H7 (cell line): ENCODE measurements at regions not wholly inside any gene's neighbourhood (a gene's known extent, or its start where the extent isn't known, plus 50 kb on each side); places are given as distances from the start of the nearest gene placed in this dataset.

Experiments
- DNase-seq: peaks from one replicate; pipeline ENCODE4 v3.0.0; 2012
- H3K27me3 ChIP-seq: 2 replicates; pipeline ENCODE4 v1.6.0; 2011; ENCODE audit warnings: mild to moderate bottlenecking, low read length; ENCODE audit not compliant: control insufficient read depth, insufficient read depth
- H3K36me3 ChIP-seq: replicated peaks from 2 replicates; pipeline ENCODE4 v1.5.1; 2011; ENCODE audit warnings: low read length; ENCODE audit not compliant: control insufficient read depth, insufficient read depth
- H3K4me3 ChIP-seq: 2 replicates; pipeline ENCODE4 v1.5.1; 2011; ENCODE audit warnings: low read depth, mild to moderate bottlenecking, control low read depth, low read length, moderate library complexity; ENCODE audit not compliant: insufficient read depth

DNA sequence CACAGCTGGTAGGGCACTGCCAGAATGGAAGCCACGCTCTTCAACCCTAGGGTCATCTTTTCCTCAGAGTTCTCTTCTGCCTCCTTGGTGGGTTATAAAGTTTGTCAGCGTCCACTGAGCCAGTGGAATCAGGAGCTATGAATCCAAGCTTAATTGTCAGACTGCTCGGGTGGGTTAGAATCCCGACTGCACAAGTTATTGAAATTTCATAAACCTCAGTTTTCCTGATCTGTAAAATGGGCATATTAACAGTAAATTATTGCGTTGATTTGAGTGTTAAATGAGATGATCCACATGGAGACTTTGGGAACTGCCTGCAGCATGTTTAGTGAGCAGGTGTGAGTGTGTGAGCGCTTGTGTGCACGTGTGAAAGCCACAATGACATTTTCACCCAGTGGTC lies 400.5 kb upstream of the CDH11 start:
- no peaks in the 10 kb centered on the region for H3K27me3 ChIP-seq
- no peak for DNase-seq
- no peak overlapping the region for H3K4me3 ChIP-seq
- H3K36me3 ChIP-seq, result no peaks in the 10 kb centered on the region

DNA sequence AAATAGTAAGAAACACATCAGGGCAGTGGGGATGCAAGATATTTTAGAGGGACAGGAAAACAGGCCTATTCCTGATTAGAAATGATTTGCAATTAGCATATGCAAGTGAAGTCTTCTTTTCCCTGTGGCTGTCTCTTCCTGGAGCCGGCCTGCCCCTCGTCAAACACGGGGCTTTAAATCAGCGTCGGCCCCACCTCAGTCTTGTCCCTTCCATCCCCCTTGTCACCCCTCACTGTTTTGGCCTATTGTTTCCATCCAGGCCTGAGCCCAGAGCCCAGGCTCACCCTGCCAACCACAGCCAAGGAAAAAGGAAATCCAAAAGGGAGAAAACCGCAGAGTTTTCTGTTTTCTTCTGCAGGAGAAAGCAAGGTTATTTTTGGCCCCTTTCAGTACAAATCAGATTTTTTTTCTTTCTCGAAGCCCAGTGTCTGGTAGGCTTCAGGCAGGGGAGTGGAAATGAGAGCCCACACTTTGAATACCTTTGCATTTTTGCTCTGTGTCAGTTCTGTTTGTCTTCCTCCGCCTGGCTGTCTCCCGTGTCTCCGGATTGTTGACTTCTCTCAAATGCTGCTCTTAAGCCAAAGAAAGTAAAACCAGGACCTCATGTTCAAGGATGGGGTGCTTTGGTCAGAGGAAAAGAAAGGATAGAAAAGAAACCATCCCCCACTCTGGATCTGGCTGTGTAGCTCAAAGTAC lies 399.9 kb upstream of the CDH11 start:
- Histone ChIP-seq H3K4me3 (no peak overlapping the region), H3K27me3 (no peaks in the 10 kb centered on the region), H3K36me3 (no peaks in the 10 kb centered on the region)
- peak; percentile 9 for DNase-seq

DNA sequence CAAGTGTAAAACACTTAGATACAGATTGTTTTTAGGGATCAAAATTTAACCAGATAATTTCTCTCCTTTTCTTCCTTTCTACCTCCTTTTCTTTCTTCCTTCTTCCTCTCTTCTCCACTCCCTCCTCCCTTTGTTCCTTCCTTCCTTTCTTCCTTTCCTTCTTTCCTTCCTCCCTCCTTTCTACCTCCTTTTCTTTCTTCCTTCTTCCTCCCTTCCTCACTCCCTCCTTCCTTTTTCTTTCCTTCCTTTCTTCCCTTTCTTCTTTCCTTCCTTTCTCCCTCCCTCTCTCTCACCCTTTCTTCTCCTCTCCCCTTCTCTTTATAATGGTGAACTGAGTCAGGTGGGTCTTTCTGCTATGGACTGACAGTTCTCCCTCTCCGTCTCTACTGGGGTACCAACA lies 397.5 kb upstream of the CDH11 start:
- no peaks in the 10 kb centered on the region for H3K27me3 ChIP-seq
- H3K36me3 ChIP-seq, result no peaks in the 10 kb centered on the region

DNA sequence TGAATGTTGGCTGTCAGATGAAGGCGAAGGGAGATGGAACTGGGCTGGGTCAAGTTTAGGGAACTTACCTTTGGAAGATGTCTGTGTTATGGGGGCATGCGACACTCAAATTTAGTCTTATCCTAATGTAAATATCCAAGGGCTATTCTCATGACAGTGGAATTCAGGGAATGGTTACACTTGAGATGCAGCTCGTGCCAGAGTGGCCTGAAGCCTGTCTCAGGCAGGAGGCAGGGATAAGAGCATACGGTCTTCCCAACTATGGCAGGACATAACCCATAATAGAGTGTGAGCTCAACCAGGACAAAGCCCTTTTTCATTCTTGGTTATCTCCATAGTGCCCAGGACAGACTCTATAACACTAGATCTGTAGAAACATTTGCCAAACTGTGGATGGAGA lies 393.3 kb upstream of the CDH11 start:
- Histone ChIP-seq H3K4me3 (no peak overlapping the region), H3K27me3 (no peaks in the 10 kb centered on the region), H3K36me3 (no peaks in the 10 kb centered on the region)
- DNase-seq, result no peak

More for the DNA sequence above, 397.5 kb upstream of the CDH11 start:
- no peak for DNase-seq
- no peak overlapping the region for H3K4me3 ChIP-seq

DNA sequence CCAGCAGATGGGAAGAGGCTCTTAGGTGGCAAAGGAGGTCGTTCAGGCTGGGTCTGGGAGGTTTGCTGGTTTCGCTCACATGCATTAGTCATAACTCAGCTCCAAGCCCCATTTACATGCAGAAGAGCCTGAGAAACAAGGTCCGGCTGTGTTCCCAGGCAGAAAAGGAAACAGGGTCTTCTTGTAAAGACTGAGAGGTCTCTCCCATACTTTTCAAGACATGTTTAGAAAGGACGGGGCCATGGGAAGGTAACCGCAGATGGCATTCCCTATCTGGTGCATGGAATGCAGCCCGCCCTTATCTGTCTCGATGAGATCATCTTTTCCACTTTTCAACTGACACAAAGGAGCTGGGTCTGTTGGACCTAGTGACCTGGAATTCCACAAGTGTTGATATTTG lies 389.0 kb upstream of the CDH11 start:
- no peaks in the 10 kb centered on the region for H3K27me3 ChIP-seq
- DNase-seq, result no peak
- H3K36me3 ChIP-seq, result no peaks in the 10 kb centered on the region
- no peak overlapping the region for H3K4me3 ChIP-seq

DNA sequence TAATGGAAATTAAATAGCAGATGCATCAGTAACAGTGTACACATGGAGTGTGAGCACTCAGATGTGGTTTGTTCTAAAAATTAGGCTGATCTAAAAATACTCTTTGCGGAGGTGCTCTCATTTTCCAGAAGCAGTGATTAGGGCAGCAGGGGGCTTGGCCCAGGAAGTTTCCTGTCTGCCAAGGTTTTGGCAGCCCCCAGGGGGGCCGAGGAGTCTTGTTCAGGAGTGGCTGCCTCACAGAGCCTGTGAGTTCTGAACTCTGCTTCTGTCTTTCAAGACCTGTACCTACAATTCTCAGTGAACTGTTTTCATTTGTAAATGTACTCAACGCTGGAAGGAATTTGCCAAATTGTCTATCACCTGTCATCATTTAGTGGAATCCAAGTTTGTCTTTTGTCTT lies 388.4 kb upstream of the CDH11 start:
- no peak for DNase-seq
- no peaks in the 10 kb centered on the region for H3K36me3 ChIP-seq
- H3K27me3 ChIP-seq, result no peaks in the 10 kb centered on the region
- no peak overlapping the region for H3K4me3 ChIP-seq

DNA sequence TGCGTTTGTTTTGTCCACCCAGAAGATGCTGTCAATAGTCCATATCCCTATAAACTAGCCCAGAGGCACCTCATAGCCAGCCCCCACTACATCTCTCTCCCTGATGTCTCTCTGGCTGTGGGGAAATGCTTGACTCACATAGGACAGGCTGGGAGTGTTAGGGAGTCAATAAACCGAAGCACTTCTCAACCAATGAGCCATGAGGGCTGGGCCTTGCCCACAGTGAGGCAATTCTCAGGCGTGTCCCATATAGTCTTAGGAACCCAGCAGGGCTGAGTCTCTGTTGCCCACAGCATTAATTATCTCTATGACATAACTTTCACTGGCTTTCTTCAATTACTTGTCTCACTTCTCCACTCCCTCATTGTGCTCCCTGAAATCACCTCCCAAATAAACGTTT lies 387.3 kb upstream of the CDH11 start:
- Histone ChIP-seq H3K27me3 (no peaks in the 10 kb centered on the region), H3K4me3 (no peak overlapping the region), H3K36me3 (no peaks in the 10 kb centered on the region)
- DNase-seq, result no peak

DNA sequence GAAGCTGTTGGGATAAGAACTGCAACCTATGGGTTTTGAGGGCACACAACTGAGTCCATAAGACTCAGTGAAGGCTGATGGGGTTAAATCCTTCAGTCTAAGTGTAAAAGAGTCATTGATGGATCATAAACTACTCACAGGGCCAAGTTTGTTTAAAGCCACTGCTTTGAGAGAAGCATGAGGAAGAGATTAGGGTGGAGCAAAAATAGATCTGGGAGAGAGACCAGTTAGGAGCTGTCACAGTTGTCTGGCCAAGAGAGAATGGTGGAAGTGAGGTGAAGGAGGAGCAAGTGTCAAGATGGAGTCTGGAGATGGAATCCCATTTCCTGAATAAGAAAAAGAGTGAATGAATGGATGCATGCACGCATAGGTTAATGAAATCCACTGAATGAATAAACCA lies 379.1 kb upstream of the CDH11 start:
- Histone ChIP-seq H3K36me3 (no peaks in the 10 kb centered on the region), H3K27me3 (no peaks in the 10 kb centered on the region), H3K4me3 (no peak overlapping the region)
- no peak for DNase-seq

DNA sequence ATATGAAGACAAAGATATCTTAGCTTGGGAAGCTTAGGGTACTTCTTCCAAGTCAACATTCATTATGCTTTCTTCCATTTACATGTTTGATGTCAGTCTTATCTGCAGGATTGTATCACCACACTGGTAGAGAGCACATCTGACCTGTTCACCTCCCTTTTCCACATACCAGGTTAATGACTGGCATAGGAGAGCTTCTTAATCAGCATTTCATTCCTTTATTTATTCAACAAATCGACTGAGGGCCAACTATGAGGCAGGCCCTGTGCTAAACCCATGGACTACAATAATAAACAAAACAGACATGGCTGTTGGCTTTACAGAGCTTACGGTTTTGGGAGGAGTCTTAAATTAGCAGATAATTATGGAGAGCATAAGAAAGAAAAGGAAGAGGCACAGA lies 378.1 kb upstream of the CDH11 start:
- H3K36me3 ChIP-seq, result no peaks in the 10 kb centered on the region
- no peak overlapping the region for H3K4me3 ChIP-seq
- H3K27me3 ChIP-seq, result no peaks in the 10 kb centered on the region
- no peak for DNase-seq

DNA sequence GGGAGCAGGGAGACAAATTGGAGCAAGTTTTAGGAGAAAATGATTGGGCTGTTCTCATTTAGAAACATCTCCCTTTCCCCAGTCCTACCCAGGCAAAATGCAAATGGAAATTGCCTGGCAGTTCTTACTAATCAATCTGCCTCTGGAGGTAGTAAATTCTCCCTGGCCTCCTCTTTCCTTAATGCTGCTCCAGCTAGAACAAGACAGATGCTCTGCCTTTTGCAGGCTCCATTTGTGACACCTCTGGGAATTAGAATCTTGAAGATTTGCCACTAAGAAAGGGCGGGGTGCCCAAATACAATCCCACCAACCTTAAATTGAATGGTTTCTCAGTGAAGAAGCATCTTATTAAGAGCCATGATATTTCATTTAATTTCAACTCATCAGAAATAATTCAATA lies 377.7 kb upstream of the CDH11 start:
- Histone ChIP-seq H3K27me3 (no peaks in the 10 kb centered on the region), H3K36me3 (no peaks in the 10 kb centered on the region), H3K4me3 (no peak overlapping the region)
- no peak for DNase-seq

DNA sequence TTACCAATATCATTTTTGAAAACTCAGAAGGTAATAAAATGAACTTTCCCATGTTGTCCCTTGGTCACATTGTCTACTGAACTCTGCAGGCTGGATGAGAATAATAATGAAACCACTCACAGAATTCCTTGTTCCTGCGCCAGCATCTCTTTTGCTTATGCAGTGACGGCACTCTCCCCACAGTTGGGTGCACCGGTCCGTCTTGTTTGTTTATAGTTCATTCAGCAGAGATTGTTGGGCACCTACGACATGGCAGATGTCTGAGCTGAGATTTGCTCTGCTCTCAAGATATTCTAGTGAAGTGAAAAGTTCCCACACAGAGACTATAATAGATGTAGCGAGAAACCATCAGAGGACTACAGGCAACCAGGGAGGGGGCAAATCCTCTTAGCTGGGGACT lies 375.7 kb upstream of the CDH11 start:
- Histone ChIP-seq H3K36me3 (no peaks in the 10 kb centered on the region), H3K4me3 (no peak overlapping the region), H3K27me3 (no peaks in the 10 kb centered on the region)
- no peak for DNase-seq

DNA sequence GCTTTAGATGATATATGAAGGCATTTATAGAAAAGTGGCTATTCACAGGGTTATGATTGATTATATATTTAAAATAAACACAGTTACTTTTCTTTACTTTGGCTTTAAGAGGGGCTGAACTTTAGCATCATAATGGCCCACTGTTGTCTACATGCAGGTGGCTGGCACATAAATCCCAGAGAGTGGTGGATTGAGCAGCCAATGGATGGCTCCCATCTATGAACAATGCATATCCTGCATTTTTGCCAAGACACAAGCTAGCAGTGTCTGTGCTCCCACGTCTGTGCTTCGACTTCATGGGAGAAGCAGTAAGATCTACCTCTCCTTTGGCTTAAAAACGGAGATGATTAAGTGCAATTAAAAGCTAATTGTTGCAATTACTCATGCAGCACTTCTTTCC lies 373.2 kb upstream of the CDH11 start:
- no peak overlapping the region for H3K4me3 ChIP-seq
- H3K36me3 ChIP-seq, result no peaks in the 10 kb centered on the region
- DNase-seq, result no peak
- H3K27me3 ChIP-seq, result no peaks in the 10 kb centered on the region

DNA sequence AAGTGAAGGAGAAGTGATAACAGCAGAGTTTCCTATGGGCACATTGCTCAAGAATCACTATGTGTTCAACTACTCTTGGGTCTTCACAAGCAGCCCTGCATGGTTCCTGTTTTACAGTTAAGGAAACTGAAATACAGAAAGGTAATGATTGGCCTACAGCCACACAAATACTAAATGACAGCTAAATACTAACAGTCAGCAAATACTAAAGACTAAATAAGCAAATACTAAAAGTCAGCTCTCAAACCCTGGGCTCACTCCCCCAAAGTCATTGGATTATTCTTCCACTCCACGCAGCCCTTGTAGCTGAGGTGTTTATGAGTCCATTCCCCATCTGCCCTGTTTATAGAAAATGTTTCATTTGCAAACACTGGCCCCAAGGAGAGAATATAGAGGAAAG lies 372.7 kb upstream of the CDH11 start:
- Histone ChIP-seq H3K36me3 (no peaks in the 10 kb centered on the region), H3K27me3 (no peaks in the 10 kb centered on the region), H3K4me3 (no peak overlapping the region)
- DNase-seq, result no peak

DNA sequence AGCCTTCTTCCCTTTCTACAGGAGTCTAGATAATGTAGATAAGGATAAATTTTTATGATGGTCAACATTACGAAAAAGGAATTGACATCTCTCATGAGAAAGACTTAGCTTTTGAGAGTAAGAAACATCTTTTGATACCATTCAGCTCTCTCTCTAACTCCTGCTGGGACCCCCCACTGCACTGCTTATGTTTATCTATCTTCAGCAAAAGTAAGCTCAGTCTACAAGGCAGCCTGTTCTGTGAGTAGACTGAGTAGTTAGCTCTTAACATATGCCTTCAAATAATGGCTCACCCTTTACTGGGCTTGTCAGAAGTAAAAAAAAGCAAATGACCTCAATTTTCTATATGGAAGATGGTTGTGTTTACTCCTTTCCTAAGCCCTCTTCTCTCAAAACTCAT lies 372.2 kb upstream of the CDH11 start:
- DNase-seq, result peak; percentile 31
- Histone ChIP-seq H3K27me3 (no peaks in the 10 kb centered on the region), H3K4me3 (no peak overlapping the region), H3K36me3 (no peaks in the 10 kb centered on the region)

DNA sequence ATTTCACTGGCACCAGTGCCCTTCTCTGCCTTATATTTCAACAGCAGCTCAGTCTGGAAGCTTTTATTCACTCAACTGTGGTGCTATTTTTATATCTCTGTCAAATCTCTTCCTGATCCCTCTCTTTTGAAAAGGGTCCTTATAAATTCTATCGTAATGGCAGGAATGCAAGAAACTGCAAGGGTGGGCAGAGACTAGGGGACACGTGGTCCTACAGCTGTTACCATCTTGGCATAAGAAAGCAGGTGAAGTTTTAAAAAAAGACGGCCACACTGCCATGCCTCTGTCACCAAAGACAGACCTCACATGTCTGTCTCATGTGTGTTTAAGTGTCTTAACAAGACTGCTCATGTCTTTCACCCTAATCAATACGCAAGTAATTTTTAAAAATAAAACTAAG lies 368.4 kb upstream of the CDH11 start:
- Histone ChIP-seq H3K27me3 (no peaks in the 10 kb centered on the region), H3K36me3 (no peaks in the 10 kb centered on the region), H3K4me3 (no peak overlapping the region)
- no peak for DNase-seq

DNA sequence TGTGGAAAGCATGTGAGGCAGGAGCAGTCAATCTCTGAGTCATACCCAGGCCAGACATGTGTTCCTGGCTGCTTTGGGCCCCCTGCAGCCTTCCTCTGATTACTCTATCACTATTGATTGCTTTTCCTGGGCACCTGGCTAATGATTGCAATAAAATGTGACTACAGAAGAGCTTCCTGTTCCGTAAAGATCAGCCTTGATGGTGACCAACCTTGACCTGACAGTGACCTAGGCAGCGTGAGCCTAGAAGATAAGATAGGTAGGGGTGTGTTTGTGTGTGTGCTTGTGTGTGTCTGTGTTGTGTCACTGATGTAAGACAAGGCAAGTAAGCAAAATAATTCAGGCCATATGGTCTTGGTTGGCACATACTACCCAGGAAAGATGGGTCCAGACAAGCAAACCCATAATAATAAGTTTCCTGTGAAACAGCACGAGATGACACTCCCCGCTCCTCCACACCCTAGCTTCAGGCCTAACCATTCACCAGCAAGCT lies 367.7 kb upstream of the CDH11 start:
- Histone ChIP-seq H3K27me3 (no peaks in the 10 kb centered on the region), H3K36me3 (no peaks in the 10 kb centered on the region), H3K4me3 (no peak overlapping the region)
- no peak for DNase-seq
